Skin of body (tissue), 1 donor: ENCODE measurements at regions not wholly inside any gene's neighbourhood (a gene's known extent, or its start where the extent isn't known, plus 50 kb on each side); places are given as distances from the start of the nearest gene placed in this dataset.
"Not testable (repeated sequence)": the region's sequence is repeated elsewhere in the genome, so short reads cannot be mapped to it uniquely, and the experiment has no call there.

Experiments used
- DNase-seq: peaks from one replicate; lab custom pipeline; 2025; lab: John Stamatoyannopoulos, UW

- not testable (repeated sequence) for DNase-seq
These were observed 470.4 kb upstream of the ADGRL3 start for GRCh38 chr4:60729764-60730163.

- DNase-seq, result no peak
These were observed 462.3 kb upstream of the ADGRL3 start for GRCh38 chr4:60737858-60738257.

GRCh38 chr4:60743654-60744053, 456.5 kb upstream of the ADGRL3 start:
- no peak for DNase-seq

GRCh38 chr4:60744767-60745166, 455.4 kb upstream of the ADGRL3 start:
- no peak for DNase-seq

GRCh38 chr4:60745800-60746571, 454.1 kb upstream of the ADGRL3 start:
- no peak for DNase-seq

GRCh38 chr4:60750962-60751361, 449.2 kb upstream of the ADGRL3 start:
- no peak for DNase-seq

GRCh38 chr4:60757986-60758680, 442.0 kb upstream of the ADGRL3 start:
- no peak for DNase-seq

- no peak for DNase-seq
These were observed 440.4 kb upstream of the ADGRL3 start for GRCh38 chr4:60759518-60760245.

GRCh38 chr4:60780874-60781273, 419.3 kb upstream of the ADGRL3 start:
- no peak for DNase-seq

GRCh38 chr4:60790608-60791007, 409.5 kb upstream of the ADGRL3 start:
- no peak for DNase-seq

GRCh38 chr4:60794372-60794771, 405.8 kb upstream of the ADGRL3 start:
- no peak for DNase-seq

GRCh38 chr4:60799214-60799613, 400.9 kb upstream of the ADGRL3 start:
- no peak for DNase-seq

- no peak for DNase-seq
These were observed 399.4 kb upstream of the ADGRL3 start for GRCh38 chr4:60800701-60801100.

- DNase-seq, result no peak
These were observed 394.4 kb upstream of the ADGRL3 start for GRCh38 chr4:60805500-60806313.

- DNase-seq, result no peak
These were observed 391.2 kb upstream of the ADGRL3 start for GRCh38 chr4:60808726-60809485.

- peak; percentile 3 for DNase-seq
These were observed 390.7 kb upstream of the ADGRL3 start for GRCh38 chr4:60809486-60809800.

GRCh38 chr4:60812811-60813210, 387.3 kb upstream of the ADGRL3 start:
- DNase-seq, result no peak

GRCh38 chr4:60814549-60814948, 385.6 kb upstream of the ADGRL3 start:
- no peak for DNase-seq

GRCh38 chr4:60817609-60818008, 382.5 kb upstream of the ADGRL3 start:
- no peak for DNase-seq

- DNase-seq, result no peak
These were observed 377.1 kb upstream of the ADGRL3 start for GRCh38 chr4:60822986-60823385.

- DNase-seq, result no peak
These were observed 360.1 kb upstream of the ADGRL3 start for GRCh38 chr4:60840020-60840419.
